SK-N-SH (cell line): ENCODE measurements at regions not wholly inside any gene's neighbourhood (a gene's known extent, or its start where the extent isn't known, plus 50 kb on each side); places are given as distances from the start of the nearest gene placed in this dataset.

Experiments
- CTCF ChIA-PET: fragments of 300-600, 350-600 bp; formaldehyde crosslinking; extraction: SDS; loops from one replicate; lab custom pipeline; 2021; lab: Yijun Ruan, JAX
- POLR2A ChIA-PET: fragments of 350-600 bp; sonication (Branson Sonifier 250); formaldehyde crosslinking; extraction: SDS; loops from one replicate; lab custom pipeline; 2020; ENCODE audit warnings: antibody characterized with exemption, inconsistent platforms; lab: Yijun Ruan, JAX
- DNase-seq: peaks from one replicate; pipeline ENCODE4 v3.0.0; 2012
- H2AFZ ChIP-seq: fragments of 200-600 bp; sonication (generic); 2 replicates; pipeline ENCODE4 v1.8.1; 2016; ENCODE audit warnings: antibody characterized with exemption, mild to moderate bottlenecking, low read depth
- H3F3A ChIP-seq: fragments of 200-600 bp; sonication (generic); replicated peaks from 2 replicates; pipeline ENCODE3; 2016; ENCODE audit warnings: antibody characterized with exemption, mild to moderate bottlenecking; ENCODE audit not compliant: insufficient read depth
- H3K27ac ChIP-seq, 2 experiments: fragments of 200-500 bp in 1 of 2; fragments of 200-600 bp in 1 of 2; sonication (Bioruptor generic) in 1 of 2; sonication (generic), shearing (Covaris generic) in 1 of 2; 2 replicates each; pipeline versions ENCODE4 v1.5.1 to v1.6.1; 2014 to 2016; ENCODE audit warnings: low read depth in 2 of 2, inconsistent platforms in 1 of 2, low read length in 1 of 2, mild to moderate bottlenecking in 1 of 2, mixed read lengths in 1 of 2
- H3K27me3 ChIP-seq: fragments of 200-600 bp; sonication (generic), shearing (Covaris generic); 2 replicates; pipeline ENCODE4 v1.6.1; 2016; ENCODE audit warnings: mixed run types; ENCODE audit not compliant: insufficient read depth
- H3K36me3 ChIP-seq, 2 experiments: fragments of 200-500 bp in 1 of 2; fragments of 200-600 bp in 1 of 2; sonication (Bioruptor generic) in 1 of 2; sonication (generic) in 1 of 2; replicated peaks in 1 of 2; 2 replicates each; pipeline versions ENCODE3 to v1.5.1; 2014 to 2016; ENCODE audit warnings: low read length in 1 of 2, mild to moderate bottlenecking in 1 of 2; ENCODE audit not compliant: insufficient read depth in 2 of 2, control insufficient read depth in 1 of 2
- H3K4me1 ChIP-seq, 2 experiments: fragments of 200-500 bp in 1 of 2; fragments of 200-600 bp in 1 of 2; sonication (Bioruptor generic) in 1 of 2; sonication (generic), shearing (Covaris generic) in 1 of 2; 2 replicates each; pipeline versions ENCODE4 v1.5.1 to v1.6.1; 2014 to 2016; ENCODE audit warnings: low read depth in 1 of 2, low read length in 1 of 2, mixed run types in 1 of 2; ENCODE audit not compliant: insufficient read depth in 2 of 2, control insufficient read depth in 1 of 2
- H3K4me2 ChIP-seq: fragments of 200-600 bp; sonication (generic), shearing (Covaris generic); 2 replicates; pipeline ENCODE4 v1.6.1; 2017; ENCODE audit warnings: mixed run types
- H3K4me3 ChIP-seq, 2 experiments: fragments of 200-500 bp in 1 of 2; fragments of 200-600 bp in 1 of 2; sonication (Bioruptor generic) in 1 of 2; sonication (generic), shearing (Covaris generic) in 1 of 2; 2 replicates each; pipeline versions ENCODE4 v1.5.1 to v1.8.1; 2014 to 2016; ENCODE audit warnings: low read depth in 2 of 2, inconsistent platforms in 1 of 2, low read length in 1 of 2, mild to moderate bottlenecking in 1 of 2, mixed read lengths in 1 of 2, moderate library complexity in 1 of 2
- H3K79me2 ChIP-seq: fragments of 200-600 bp; sonication (generic); 2 replicates; pipeline ENCODE4 v1.8.1; 2017; ENCODE audit warnings: mild to moderate bottlenecking; ENCODE audit not compliant: insufficient read depth
- H3K9ac ChIP-seq: fragments of 200-600 bp; sonication (generic); 2 replicates; pipeline ENCODE4 v1.6.1; 2017; ENCODE audit warnings: mixed run types
- H3K9me2 ChIP-seq: fragments of 200-600 bp; sonication (generic); 2 replicates; pipeline ENCODE4 v1.6.1; 2017; ENCODE audit warnings: mixed run types
- H3K9me3 ChIP-seq: fragments of 200-600 bp; sonication (generic); 2 replicates; pipeline ENCODE4 v1.6.1; 2017; ENCODE audit warnings: mixed run types, mild to moderate bottlenecking, moderate library complexity
- H4K20me1 ChIP-seq: fragments of 200-600 bp; sonication (generic); 2 replicates; pipeline ENCODE4 v1.6.1; 2017; ENCODE audit warnings: mild to moderate bottlenecking, mixed run types; ENCODE audit not compliant: insufficient read depth
- CHD2 ChIP-seq: fragments of 150-350 bp; IDR thresholded peaks from 2 replicates; pipeline ENCODE4 v1.6.1; 2018; ENCODE audit warnings: low read length; ENCODE audit not compliant: partially characterized antibody
- CTCF ChIP-seq: fragments of 200-600 bp; sonication (generic); IDR thresholded peaks from 2 replicates; pipeline ENCODE4 v1.6.1; 2017; ENCODE audit warnings: antibody characterized with exemption, mild to moderate bottlenecking, moderate library complexity
- GATA2 ChIP-seq: sonication (generic); formaldehyde crosslinking; IDR thresholded peaks from 2 replicates; pipeline ENCODE4 v1.5.0; 2020; ENCODE audit warnings: mild to moderate bottlenecking, missing genetic modification reagents
- MEF2A ChIP-seq: IDR thresholded peaks from 2 replicates; pipeline ENCODE4 v1.4.0; 2012; ENCODE audit warnings: low read depth, borderline replicate concordance
- NFIC ChIP-seq: IDR thresholded peaks from 2 replicates; pipeline ENCODE4 v1.4.0; 2012; ENCODE audit warnings: borderline replicate concordance
- RAD21 ChIP-seq: IDR thresholded peaks from 2 replicates; pipeline ENCODE4 v1.6.1; 2012; ENCODE audit warnings: mild to moderate bottlenecking, low read length
- SIN3A ChIP-seq: IDR thresholded peaks from 2 replicates; pipeline ENCODE4 v1.6.1; 2012; ENCODE audit warnings: low read depth, mild to moderate bottlenecking, low read length, moderate library complexity, borderline replicate concordance
- TAF1 ChIP-seq: IDR thresholded peaks from 2 replicates; pipeline ENCODE4 v1.6.1; 2012; ENCODE audit warnings: low read depth, mild to moderate bottlenecking, low read length, moderate library complexity, borderline replicate concordance
- TCF12 ChIP-seq: IDR thresholded peaks from 2 replicates; pipeline ENCODE4 v1.4.0; 2012
- USF1 ChIP-seq: IDR thresholded peaks from 2 replicates; pipeline ENCODE4 v1.4.0; 2012; ENCODE audit warnings: low read depth, borderline replicate concordance
- YY1 ChIP-seq: IDR thresholded peaks from 2 replicates; pipeline ENCODE4 v1.4.0; 2012; ENCODE audit warnings: low read depth, mild to moderate bottlenecking
- ZBTB33 ChIP-seq: IDR thresholded peaks from 2 replicates; pipeline ENCODE4 v1.4.0; 2012; ENCODE audit warnings: low read depth, borderline replicate concordance
- WGBS: methylation state at CpG from one replicate; pipeline ENCODE4 v1.1.6; 2017; ENCODE audit warnings: low lambda C conversion rate; 5-methylcytosine and 5-hydroxymethylcytosine counted together

DNA sequence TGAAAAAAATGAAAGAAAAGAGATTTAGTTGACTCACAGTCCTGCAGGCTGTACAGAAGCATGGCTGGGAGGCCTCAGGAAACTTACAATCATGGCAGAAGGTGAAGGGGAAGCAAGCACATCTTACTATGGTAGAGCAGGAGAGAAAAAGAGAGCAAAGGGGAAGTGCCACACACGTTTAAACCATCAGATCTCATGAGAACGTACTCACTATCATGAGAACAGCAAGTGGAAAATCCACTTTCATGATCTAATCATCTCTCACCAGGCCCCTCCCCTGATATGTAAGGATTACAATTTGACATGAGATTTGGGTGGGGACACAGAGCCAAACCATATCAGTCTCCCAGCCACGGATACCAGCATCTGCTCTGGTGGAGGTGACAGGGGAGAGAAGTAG is 50.8 kb upstream of the CPOX start:
- Histone ChIP-seq H3F3A (no peaks in the 10 kb centered on the region), H4K20me1 (no peaks in the 10 kb centered on the region), H3K79me2 (no peaks in the 10 kb centered on the region), H3K4me3 (no peak overlapping the region), H3K36me3 (no peaks in the 10 kb centered on the region), H3K9ac (no peak overlapping the region), H3K9me2 (no peaks in the 10 kb centered on the region), H3K27me3 (no peaks in the 10 kb centered on the region), H2AFZ (no peak overlapping the region), H3K9me3 (no peaks in the 10 kb centered on the region), H3K27ac (no peak overlapping the region), H3K4me1 (no peaks in the 10 kb centered on the region), H3K4me2 (no peak overlapping the region)
- no peak for TF ChIP-seq ZBTB33
- TF ChIP-seq GATA2, result no peak
- DNase-seq, result no peak
- ChIA-PET POLR2A (no interaction called here), CTCF (interaction anchor here (0.6 to 1.1 kb wide), 2 partner anchors 16 to 39 kb away, joined by 3 read pairs; no protein-coding TSS in a partner anchor)
- WGBS, result 52% methylated on average over 3 of the region's 3 CpGs

- DNase-seq, result no peak
- Histone ChIP-seq H4K20me1 (no peaks in the 10 kb centered on the region), H3K9me2 (no peaks in the 10 kb centered on the region), H3K4me1 (no peaks in the 10 kb centered on the region), H3K9me3 (no peaks in the 10 kb centered on the region), H2AFZ (no peak overlapping the region), H3K4me2 (no peak overlapping the region), H3K9ac (no peak overlapping the region), H3K27me3 (no peaks in the 10 kb centered on the region), H3K36me3 (no peaks in the 10 kb centered on the region)
- CTCF ChIA-PET, result interaction anchor here (0.6 kb wide), 1 partner anchor 1839 kb away, joined by 3 read pairs; no protein-coding TSS in a partner anchor
- 68% methylated on average over 4 of the region's 7 CpGs for WGBS
- TF ChIP-seq YY1, result no peak
- TF ChIP-seq NFIC, result no peak
- TF ChIP-seq RAD21, result no peak
- TF ChIP-seq MEF2A, result no peak
- TF ChIP-seq CHD2, result no peak
- no peak for TF ChIP-seq SIN3A
- TF ChIP-seq, all 33 proteins: peak for 0
- POLR2A ChIA-PET, result no interaction called here
- Histone ChIP-seq H3F3A (no peaks in the 10 kb centered on the region), H3K27ac (no peak overlapping the region), H3K79me2 (no peaks in the 10 kb centered on the region), H3K4me3 (no peak overlapping the region)
Observed at GRCh38 chr3:98645039-98645438, 51.6 kb upstream of the CPOX start.

- H3K79me2 ChIP-seq, result no peaks in the 10 kb centered on the region
- no peaks in the 10 kb centered on the region for H3K9me2 ChIP-seq
- H3K4me1 ChIP-seq, result no peaks in the 10 kb centered on the region
- no peaks in the 10 kb centered on the region for H3K9me3 ChIP-seq
- TF ChIP-seq CTCF, result no peak
- no peak for TF ChIP-seq TCF12
- no peak for TF ChIP-seq CHD2
- TF ChIP-seq TAF1, result no peak
- no peak for TF ChIP-seq SIN3A
- no peak for TF ChIP-seq USF1
- no peak for TF ChIP-seq NFIC
- no peak for TF ChIP-seq RAD21
- ChIA-PET CTCF (interaction anchor here (1.0 to 1.3 kb wide), 2 partner anchors 22 to 28 kb away, joined by 3 read pairs; no protein-coding TSS in a partner anchor), POLR2A (no interaction called here)
- no peaks in the 10 kb centered on the region for H3K36me3 ChIP-seq
- H3K27ac ChIP-seq, result no peak overlapping the region
- no peaks in the 10 kb centered on the region for H3F3A ChIP-seq
- H3K4me3 ChIP-seq, result no peak overlapping the region
- WGBS, result 65% methylated on average over 2 of the region's 2 CpGs
- H3K27me3 ChIP-seq, result no peaks in the 10 kb centered on the region
- no peak for DNase-seq
- H3K4me2 ChIP-seq, result no peak overlapping the region
- no peak overlapping the region for H2AFZ ChIP-seq
- H3K9ac ChIP-seq, result no peak overlapping the region
- H4K20me1 ChIP-seq, result no peaks in the 10 kb centered on the region
Observed at GRCh38 chr3:98646680-98647079, 53.3 kb upstream of the CPOX start.
